RPMI8226 (cell line): ENCODE measurements at regions not wholly inside any gene's neighbourhood (a gene's known extent, or its start where the extent isn't known, plus 50 kb on each side); places are given as distances from the start of the nearest gene placed in this dataset.

Experiments
- DNase-seq: peaks from one replicate; pipeline ENCODE4 v3.0.0-alpha.2; 2015

DNA sequence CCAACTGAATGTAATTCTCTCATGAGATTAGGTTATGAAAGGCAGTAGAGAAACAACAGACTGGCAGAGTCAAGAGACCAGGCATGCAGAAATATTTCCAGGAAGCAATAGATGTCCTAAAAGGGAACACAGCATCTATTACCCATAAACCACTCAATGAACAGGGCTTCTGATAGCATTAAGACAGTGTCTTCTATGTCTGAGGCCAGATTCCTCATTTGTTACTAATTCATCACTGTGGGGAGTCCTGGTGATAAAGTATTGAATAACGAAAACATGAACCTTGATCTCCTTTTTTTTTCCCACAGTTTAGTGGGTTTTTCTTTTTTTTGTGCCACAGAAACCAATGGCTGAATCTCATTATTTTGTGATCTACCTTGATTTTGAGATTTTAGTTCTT is 339.0 kb downstream of the METTL15 start:
- DNase-seq: no peak

DNA sequence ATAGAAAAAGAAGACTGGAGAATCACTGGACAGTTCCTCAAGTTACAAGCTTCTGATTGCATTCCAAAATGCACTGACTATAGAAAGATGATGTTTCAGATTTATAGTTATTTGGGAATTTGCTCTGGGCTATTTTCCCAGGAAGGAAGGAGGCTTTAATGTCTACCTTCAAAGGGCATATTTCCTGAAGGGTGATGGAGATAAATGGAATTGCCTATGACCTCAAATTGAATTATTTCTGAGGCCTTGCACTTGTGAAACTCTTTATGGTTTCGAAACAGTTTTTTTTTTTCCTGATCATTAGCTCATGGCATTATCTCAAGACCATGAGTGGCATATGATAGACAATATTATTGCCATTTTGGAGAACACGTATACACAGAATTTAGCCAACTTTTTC is 333.9 kb downstream of the METTL15 start:
- no peak for DNase-seq

DNA sequence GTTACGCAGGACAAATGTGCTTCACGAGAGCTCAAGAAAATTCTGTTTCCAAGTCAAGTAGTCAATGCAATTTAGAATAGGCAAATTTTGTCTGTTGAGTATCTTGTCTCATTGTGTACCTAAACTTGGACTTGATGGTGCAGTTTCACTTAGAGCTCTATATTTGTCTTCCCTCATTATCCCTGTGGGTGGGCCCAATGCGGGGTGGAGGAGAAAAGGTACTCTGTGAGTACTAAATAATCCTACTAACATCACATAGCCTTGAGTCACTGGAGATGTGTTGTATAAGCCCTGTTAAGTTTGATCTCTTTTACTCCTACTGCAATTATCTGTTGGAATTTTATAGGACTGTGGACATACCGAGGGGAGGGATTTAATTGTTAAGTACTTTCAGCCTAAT is 331.2 kb downstream of the METTL15 start:
- DNase-seq: no peak

DNA sequence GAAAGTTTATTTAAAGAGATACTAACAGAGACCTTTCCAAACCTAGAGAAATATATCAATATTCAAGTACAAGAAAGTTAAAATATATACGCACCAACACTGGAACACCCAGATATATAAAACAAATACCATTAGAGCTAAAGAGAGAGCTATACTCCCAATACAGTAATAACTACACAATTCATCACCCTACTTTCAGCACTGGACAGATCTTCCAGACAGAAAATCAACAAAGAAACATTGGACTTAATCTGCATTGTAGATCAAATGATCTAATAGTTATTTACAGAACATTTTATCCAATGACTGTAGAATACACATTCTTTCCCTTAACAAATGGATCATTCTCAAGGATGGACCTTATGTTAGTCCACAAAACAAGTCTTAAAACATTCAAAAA is 311.9 kb downstream of the METTL15 start:
- DNase-seq: no peak

DNA sequence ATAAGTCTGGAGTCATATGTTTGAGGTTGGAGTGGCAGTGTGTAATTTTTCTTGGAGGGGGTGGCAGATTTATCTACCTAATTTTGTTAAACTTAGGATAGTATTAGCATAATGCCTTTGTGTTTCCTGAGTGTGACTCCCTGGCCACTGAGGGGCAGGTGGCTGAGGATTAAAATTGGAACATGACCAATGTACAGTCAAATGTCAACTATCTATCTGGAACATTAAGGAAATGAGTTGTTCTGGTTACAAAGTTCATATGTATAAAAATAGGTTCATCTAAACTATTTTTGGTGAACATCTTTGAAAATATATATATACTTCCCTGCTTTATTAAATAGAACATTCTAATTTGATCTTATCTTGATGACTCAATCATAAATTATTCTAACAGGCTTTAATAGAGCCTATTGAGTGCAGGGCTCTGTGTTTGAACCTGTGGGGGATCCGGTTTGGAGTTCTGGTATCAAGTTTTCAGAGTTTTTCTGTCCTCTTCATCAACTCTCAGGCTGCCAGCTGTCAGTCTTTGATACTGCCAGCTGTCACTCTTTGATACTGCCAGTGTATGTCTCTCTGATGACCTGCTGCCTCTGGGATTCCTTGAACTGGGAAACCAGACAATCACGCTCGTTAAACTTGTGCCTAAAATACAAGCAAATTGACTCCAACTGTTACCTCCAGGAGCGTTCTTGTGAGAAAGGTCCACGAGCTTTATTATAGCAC is 309.6 kb downstream of the METTL15 start:
- no peak for DNase-seq

DNA sequence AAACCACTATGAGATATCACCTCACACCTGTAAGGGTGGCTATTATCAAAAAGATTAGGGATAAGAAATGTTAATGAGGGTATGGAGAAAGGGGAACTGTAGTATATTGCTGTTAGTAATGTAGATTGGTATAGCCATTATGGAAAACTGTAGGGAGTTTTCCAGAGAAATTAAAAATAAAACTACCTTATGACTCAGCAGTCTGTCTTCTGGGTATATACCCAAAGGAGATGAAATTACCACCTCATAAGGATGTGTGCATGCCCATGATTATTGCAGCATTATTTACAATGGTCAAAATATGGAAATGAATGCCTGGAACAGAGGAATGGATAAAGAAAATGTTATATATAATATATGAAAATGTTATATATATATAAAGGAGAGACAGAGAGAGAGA is 303.8 kb downstream of the METTL15 start:
- DNase-seq: no peak

DNA sequence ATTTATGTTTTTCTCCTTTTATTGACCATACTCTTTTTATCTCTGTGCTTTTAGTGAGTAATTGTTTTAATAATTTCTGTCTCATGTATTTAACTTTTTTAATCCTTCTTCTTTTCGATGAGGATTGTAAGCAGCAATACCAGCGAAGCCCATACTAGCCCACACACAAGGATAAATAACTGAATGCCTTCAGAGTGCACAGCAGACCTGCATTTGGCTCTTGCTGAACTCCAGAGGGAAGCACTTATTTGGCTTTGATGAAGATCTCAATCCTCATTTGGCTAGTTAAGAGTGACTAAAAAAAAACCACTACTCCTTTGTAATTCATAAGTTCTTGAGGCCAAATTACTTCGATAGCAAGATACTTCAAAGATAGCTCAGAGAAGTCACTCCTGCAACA is 293.3 kb downstream of the METTL15 start:
- DNase-seq: no peak

DNA sequence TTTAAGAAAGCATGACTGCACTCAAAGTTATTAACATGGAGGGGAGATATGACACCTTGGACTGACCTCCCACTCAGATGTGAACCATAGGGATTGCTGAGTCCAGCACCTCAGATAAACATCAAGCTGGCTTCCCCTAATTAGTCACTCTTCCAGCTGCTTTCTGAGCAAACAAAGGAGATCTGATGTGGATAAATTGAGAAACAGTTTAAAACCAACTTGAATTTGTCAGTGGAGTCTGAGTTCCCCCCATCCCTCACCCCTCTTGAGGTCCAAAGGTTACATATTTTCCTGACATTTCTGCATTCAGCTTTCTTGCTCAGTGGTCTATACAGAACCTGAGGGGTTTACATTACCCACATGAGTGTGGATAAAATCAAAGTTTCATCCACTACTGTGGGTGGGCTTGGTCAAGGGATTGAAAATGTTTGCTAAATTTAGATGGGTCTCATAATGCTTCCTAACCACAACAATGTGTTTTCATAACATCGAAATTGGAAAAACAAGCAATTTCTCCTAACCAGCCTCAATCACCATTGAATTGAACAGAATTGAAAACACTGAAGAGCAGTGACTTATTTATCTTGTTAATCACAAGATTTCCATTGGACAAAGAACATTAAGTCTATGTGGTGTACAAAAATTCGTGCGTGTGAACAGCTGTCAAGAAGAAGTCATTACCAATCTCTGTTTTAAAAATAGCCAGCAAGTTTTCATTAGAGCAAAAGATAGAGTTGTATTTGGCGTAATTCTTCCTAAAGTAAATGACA is 292.3 kb downstream of the METTL15 start:
- no peak for DNase-seq

DNA sequence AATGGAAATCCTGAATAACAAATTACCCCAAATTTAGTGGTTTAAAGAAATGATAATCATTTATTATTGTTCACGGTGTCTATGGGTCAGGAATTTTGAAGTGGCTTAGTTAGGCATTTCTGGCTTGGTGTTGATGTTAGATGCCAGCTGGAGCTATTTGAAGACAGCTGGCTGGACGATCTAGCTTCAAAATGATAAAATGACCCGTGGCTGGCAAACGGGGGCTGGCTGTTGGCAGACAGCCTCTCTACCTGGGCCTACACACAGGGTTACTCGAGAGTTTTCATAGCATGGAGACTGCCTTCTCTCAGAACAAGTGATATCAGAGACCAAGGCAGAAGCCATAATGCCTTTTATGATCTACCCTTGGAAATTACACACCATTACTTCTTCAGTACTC is 285.2 kb downstream of the METTL15 start:
- DNase-seq: no peak

DNA sequence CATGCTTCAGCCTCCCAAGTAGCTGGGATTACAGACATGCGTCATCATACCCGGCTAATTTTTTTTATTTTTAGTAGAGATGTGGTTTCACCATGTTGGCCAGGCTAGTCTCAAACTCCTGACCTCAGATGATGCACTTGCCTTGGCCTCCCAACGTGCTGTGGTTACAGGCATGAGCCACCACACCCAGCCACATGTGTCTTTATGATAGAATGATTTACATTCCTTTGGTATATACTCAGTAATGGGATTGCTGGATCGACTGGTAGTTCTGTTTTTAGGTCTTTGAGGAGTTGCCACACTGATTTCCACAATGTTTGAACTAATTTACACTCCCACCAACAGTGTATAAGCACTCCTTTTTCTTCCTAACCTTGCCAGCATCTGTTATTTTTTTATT is 276.2 kb downstream of the METTL15 start:
- no peak for DNase-seq

DNA sequence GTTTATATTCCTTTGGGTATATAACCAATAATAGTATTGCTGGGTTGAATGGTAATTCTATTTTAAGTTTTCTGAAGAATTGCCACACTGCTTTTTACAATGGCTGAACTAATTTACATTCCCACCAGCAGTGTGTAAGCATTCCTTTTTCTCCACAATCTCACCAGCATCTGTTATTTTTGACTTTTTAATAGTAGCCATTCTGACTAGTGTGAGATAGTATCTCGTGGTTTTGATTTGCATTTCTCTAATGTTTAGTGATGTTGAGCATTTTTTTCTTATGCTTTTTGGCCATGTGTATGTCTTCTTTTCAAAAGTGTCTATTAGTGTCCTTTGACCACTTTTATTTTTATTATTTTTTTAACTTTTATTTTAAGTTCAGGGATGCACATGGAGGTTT is 275.3 kb downstream of the METTL15 start:
- no peak for DNase-seq
